HG03378 (cell line): ENCODE measurements at regions not wholly inside any gene's neighbourhood (a gene's known extent, or its start where the extent isn't known, plus 50 kb on each side); places are given as distances from the start of the nearest gene placed in this dataset.

Experiments
- ATAC-seq: cut with Tn5 transposase; IDR thresholded peaks from one replicate; pipeline ENCODE4 v1.9.1; 2021; ENCODE audit warnings: mild to moderate bottlenecking, moderate library complexity; ENCODE audit not compliant: unreplicated experiment

- ATAC-seq = no peak
Measured at GRCh38 chr2:134109725-134110124, 144.1 kb upstream of the MGAT5 start.

- ATAC-seq = no peak
Measured at GRCh38 chr2:134110532-134110931, 143.3 kb upstream of the MGAT5 start.

GRCh38 chr2:134117676-134118075 lies 136.2 kb upstream of the MGAT5 start:
- ATAC-seq = no peak

GRCh38 chr2:134118279-134119116 lies 135.4 kb upstream of the MGAT5 start:
- peak; percentile 60 for ATAC-seq

GRCh38 chr2:134119117-134119712 lies 134.7 kb upstream of the MGAT5 start:
- peak; percentile 18 for ATAC-seq

- ATAC-seq = peak; percentile 58
Measured at GRCh38 chr2:134119713-134120405, 134.0 kb upstream of the MGAT5 start.

- ATAC-seq = no peak
Measured at GRCh38 chr2:134120406-134120732, 133.5 kb upstream of the MGAT5 start.

- peak; percentile 31 for ATAC-seq
Measured at GRCh38 chr2:134120733-134121630, 132.9 kb upstream of the MGAT5 start.

GRCh38 chr2:134122610-134123009 lies 131.3 kb upstream of the MGAT5 start:
- no peak for ATAC-seq

- ATAC-seq = no peak
Measured at GRCh38 chr2:134123332-134123731, 130.5 kb upstream of the MGAT5 start.

GRCh38 chr2:134124047-134124753 lies 129.7 kb upstream of the MGAT5 start:
- no peak for ATAC-seq

GRCh38 chr2:134127496-134127895 lies 126.4 kb upstream of the MGAT5 start:
- ATAC-seq = peak; percentile 65

- ATAC-seq = no peak
Measured at GRCh38 chr2:134128746-134129145, 125.1 kb upstream of the MGAT5 start.

GRCh38 chr2:134129900-134130537 lies 123.9 kb upstream of the MGAT5 start:
- no peak for ATAC-seq

GRCh38 chr2:134131681-134132489 lies 122.0 kb upstream of the MGAT5 start:
- no peak for ATAC-seq

- ATAC-seq = no peak
Measured at GRCh38 chr2:134132490-134132857, 121.4 kb upstream of the MGAT5 start.

- ATAC-seq = no peak
Measured at GRCh38 chr2:134133622-134134312, 120.1 kb upstream of the MGAT5 start.

GRCh38 chr2:134134313-134134706 lies 119.6 kb upstream of the MGAT5 start:
- no peak for ATAC-seq

GRCh38 chr2:134134827-134135226 lies 119.0 kb upstream of the MGAT5 start:
- no peak for ATAC-seq
